ENCODE measurements at regions not wholly inside any gene's neighbourhood (a gene's known extent, or its start where the extent isn't known, plus 50 kb on each side); places are given as distances from the start of the nearest gene placed in this dataset.

DNA sequence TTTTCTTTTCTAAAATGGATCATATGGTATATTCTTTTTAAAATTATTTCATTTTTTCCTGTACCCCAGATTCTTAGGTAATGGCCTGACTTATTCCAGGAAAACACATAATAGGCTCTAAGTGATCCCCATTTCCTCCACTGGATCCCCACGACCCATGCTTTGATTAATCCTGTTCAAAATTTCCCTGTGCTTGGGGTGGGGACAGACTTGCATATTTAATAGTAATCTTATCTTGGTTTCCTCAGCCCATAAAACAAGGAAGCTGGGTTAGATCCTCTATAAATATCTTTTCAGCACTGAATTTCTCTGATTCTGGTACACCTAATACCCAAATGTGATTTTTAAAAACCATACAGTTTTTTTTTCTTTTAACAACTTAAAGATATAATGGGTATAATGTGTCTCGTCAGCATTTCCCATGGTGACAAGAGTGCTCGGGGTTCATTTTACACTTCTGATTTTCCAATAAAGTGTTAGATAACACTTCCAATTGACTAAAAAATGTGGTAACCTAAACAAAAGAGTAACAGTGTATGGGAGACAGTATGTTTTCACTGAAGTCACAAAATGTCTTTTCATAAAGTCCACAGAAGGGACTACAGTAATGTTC, 693.5 kb upstream of the TENM3 start:
- no peak for DNase-seq (ENCODE audit: low read depth in 1 of 2, low spot score in 1 of 2)
- no peak overlapping the region for H3K27ac ChIP-seq (replicated peaks)
- H3K4me3 ChIP-seq (replicated peaks; ENCODE audit: insufficient read depth, low read length), result no peak overlapping the region
- no peaks in the 10 kb centered on the region for H3K27me3 ChIP-seq (ENCODE audit: insufficient read depth, poor library complexity, severe bottlenecking)
- TF ChIP-seq CTCF (IDR thresholded peaks at IDR 0.05; ENCODE audit: insufficient read depth, low read length), result no peak
- TF ChIP-seq SPI1 (IDR thresholded peaks at IDR 0.05; ENCODE audit: borderline replicate concordance, low read depth), result no peak
- TF ChIP-seq POLR2AphosphoS5 (IDR thresholded peaks at IDR 0.05; ENCODE audit: low read depth), result no peak
- no peak for TF ChIP-seq GABPA (IDR thresholded peaks at IDR 0.05; ENCODE audit: low read depth)
- no peak for TF ChIP-seq REST (IDR thresholded peaks at IDR 0.05; ENCODE audit: insufficient replicate concordance, low read depth)

DNA sequence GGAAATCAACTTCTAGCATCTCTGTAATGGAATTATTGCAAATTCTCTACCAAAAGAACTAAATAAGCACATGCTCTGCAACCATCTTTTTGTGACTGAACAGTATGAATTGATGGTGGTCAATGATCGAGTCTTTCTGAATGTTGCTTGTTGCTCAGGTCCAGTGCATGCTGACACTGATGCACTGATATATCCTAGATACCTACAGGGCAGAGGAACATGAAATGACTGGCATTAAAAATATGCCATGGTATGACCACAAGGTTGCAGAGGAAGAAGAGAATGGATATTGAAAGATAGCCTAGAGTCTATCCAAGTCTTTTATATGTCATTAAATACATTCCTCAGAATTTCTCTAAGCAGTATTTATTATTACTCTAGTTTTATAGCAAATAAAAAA, 692.8 kb upstream of the TENM3 start:
- no peak for TF ChIP-seq POLR2AphosphoS5 (IDR thresholded peaks at IDR 0.05; ENCODE audit: low read depth)
- no peak for TF ChIP-seq GABPA (IDR thresholded peaks at IDR 0.05; ENCODE audit: low read depth)
- TF ChIP-seq SPI1 (IDR thresholded peaks at IDR 0.05; ENCODE audit: borderline replicate concordance, low read depth), result no peak
- TF ChIP-seq REST (IDR thresholded peaks at IDR 0.05; ENCODE audit: insufficient replicate concordance, low read depth), result no peak
- TF ChIP-seq CTCF (IDR thresholded peaks at IDR 0.05; ENCODE audit: insufficient read depth, low read length), result no peak
- Histone ChIP-seq H3K4me3 (replicated peaks; ENCODE audit: insufficient read depth, low read length) (no peak overlapping the region), H3K27me3 (ENCODE audit: insufficient read depth, poor library complexity, severe bottlenecking) (no peaks in the 10 kb centered on the region), H3K27ac (replicated peaks) (no peak overlapping the region)
- no peak for DNase-seq (ENCODE audit: low read depth in 1 of 2, low spot score in 1 of 2)

GRCh38 chr4:181559637-181560036, 683.6 kb upstream of the TENM3 start:
- TF ChIP-seq POLR2AphosphoS5 (IDR thresholded peaks at IDR 0.05; ENCODE audit: low read depth) (no peak), CTCF (IDR thresholded peaks at IDR 0.05; ENCODE audit: insufficient read depth, low read length) (no peak), REST (IDR thresholded peaks at IDR 0.05; ENCODE audit: insufficient replicate concordance, low read depth) (no peak)
- Histone ChIP-seq H3K4me3 (replicated peaks; ENCODE audit: insufficient read depth, low read length) (no peak overlapping the region), H3K27me3 (ENCODE audit: insufficient read depth, poor library complexity, severe bottlenecking) (no peaks in the 10 kb centered on the region), H3K27ac (replicated peaks) (no peak overlapping the region)
- DNase-seq (ENCODE audit: low read depth in 1 of 2, low spot score in 1 of 2), result no peak

All from HL-60 (cell line).